Inflammatory macrophage (primary cell): ENCODE measurements at regions not wholly inside any gene's neighbourhood (a gene's known extent, or its start where the extent isn't known, plus 50 kb on each side); places are given as distances from the start of the nearest gene placed in this dataset.
A peak's percentile ranks its signal among the peaks of the same experiment; 100 is the strongest.

Experiments
- DNase-seq, 2 donors: peaks; one replicate each; pipeline ENCODE4 v3.0.0-alpha.2; 2020 to 2022

- DNase-seq, result no peak
Measured at GRCh38 chrX:139112432-139112831, 400.9 kb upstream of the FGF13 start.

GRCh38 chrX:139106069-139106468 is 394.6 kb upstream of the FGF13 start:
- DNase-seq, result no peak

GRCh38 chrX:139094671-139095592 is 383.4 kb upstream of the FGF13 start:
- DNase-seq, result no peak

- DNase-seq, result no peak
Measured at GRCh38 chrX:139093201-139093600, 381.7 kb upstream of the FGF13 start.

- DNase-seq, result no peak
Measured at GRCh38 chrX:139091878-139092277, 380.4 kb upstream of the FGF13 start.

- DNase-seq, result no peak
Measured at GRCh38 chrX:139091066-139091465, 379.5 kb upstream of the FGF13 start.

GRCh38 chrX:139086246-139086645 is 374.7 kb upstream of the FGF13 start:
- DNase-seq, result peak in 1 of 2 donors; percentile 47

GRCh38 chrX:139085404-139085803 is 373.9 kb upstream of the FGF13 start:
- DNase-seq, result no peak

- no peak for DNase-seq
Measured at GRCh38 chrX:139083191-139083590, 371.7 kb upstream of the FGF13 start.

- DNase-seq, result no peak
Measured at GRCh38 chrX:139081965-139082364, 370.4 kb upstream of the FGF13 start.

- DNase-seq, result no peak
Measured at GRCh38 chrX:139079789-139080188, 368.3 kb upstream of the FGF13 start.

GRCh38 chrX:139078761-139079280 is 367.3 kb upstream of the FGF13 start:
- no peak for DNase-seq

- no peak for DNase-seq
Measured at GRCh38 chrX:139078342-139078741, 366.8 kb upstream of the FGF13 start.

- DNase-seq, result peak; percentile 3 to 48
Measured at GRCh38 chrX:139077281-139078250, 366.0 kb upstream of the FGF13 start.

GRCh38 chrX:139063364-139063763 is 351.8 kb upstream of the FGF13 start:
- DNase-seq, result no peak

- no peak for DNase-seq
Measured at GRCh38 chrX:139058831-139059495, 347.4 kb upstream of the FGF13 start.

GRCh38 chrX:139052461-139052860 is 340.9 kb upstream of the FGF13 start:
- DNase-seq, result no peak

GRCh38 chrX:139049465-139049864 is 337.9 kb upstream of the FGF13 start:
- no peak for DNase-seq

- DNase-seq, result no peak
Measured at GRCh38 chrX:139044680-139045079, 333.2 kb upstream of the FGF13 start.

GRCh38 chrX:139039041-139039440 is 327.5 kb upstream of the FGF13 start:
- DNase-seq, result no peak

- no peak for DNase-seq
Measured at GRCh38 chrX:139026811-139027210, 315.3 kb upstream of the FGF13 start.

- no peak for DNase-seq
Measured at GRCh38 chrX:139026406-139026805, 314.9 kb upstream of the FGF13 start.

GRCh38 chrX:139025816-139026215 is 314.3 kb upstream of the FGF13 start:
- DNase-seq, result no peak
